ENCODE measurements at regions not wholly inside any gene's neighbourhood (a gene's known extent, or its start where the extent isn't known, plus 50 kb on each side); places are given as distances from the start of the nearest gene placed in this dataset.
"Not testable (repeated sequence)": the region's sequence is repeated elsewhere in the genome, so short reads cannot be mapped to it uniquely, and the experiment has no call there.

- Histone ChIP-seq H3K9me3 (no peaks in the 10 kb centered on the region), H3K4me3 (no peak overlapping the region), H3K36me3 (no peaks in the 10 kb centered on the region), H3K27me3 (no peaks in the 10 kb centered on the region)
- DNase-seq: no peak
Observed at GRCh38 chrX:145881175-145881995, 63.8 kb downstream of the SLITRK2 start.

DNA sequence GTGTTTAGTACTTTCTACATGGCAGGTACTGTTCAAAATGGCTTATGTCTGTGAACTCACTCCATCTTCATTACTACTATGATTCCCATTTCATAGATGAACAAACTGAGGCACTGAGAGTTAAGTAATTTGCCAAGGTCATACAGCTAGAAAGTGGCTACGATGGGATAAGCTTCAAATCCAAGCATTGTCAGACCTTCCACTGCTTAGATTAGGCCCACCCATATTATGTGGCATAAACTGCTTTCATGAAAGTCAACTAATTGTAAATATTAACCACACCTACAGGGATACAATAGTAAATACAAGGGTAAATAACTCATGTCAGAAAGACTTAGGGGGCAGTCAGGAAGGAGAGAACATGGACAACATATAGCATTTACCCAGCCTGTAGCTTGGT, 68.8 kb downstream of the SLITRK2 start:
- no peaks in the 10 kb centered on the region for H3K27me3 ChIP-seq
- DNase-seq: no peak
- H3K9me3 ChIP-seq: no peaks in the 10 kb centered on the region
- no peaks in the 10 kb centered on the region for H3K36me3 ChIP-seq
- H3K4me3 ChIP-seq: no peak overlapping the region

GRCh38 chrX:145910017-145910416, 92.4 kb downstream of the SLITRK2 start:
- no peaks in the 10 kb centered on the region for H3K36me3 ChIP-seq
- DNase-seq: no peak

DNA sequence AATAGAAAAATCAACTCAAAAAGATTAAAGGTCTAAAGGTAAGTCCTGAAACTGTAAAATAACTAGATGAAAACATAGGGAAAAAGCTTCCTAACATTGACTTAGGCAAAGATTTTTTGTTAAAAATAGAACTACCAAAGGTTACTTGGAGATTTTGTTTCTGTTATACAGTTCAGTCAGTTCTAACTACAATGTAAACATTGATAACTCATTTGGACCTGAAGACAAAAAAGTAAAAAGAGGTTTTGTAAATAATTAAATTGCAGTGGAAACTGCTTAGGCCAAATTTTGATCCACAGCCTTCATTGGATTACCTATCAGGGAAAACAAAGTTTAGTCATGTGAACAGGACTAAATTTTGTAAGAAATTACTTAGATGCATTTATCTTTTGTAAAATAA, 101.8 kb downstream of the SLITRK2 start:
- Histone ChIP-seq H3K4me3 (no peak overlapping the region), H3K36me3 (no peaks in the 10 kb centered on the region), H3K9me3 (no peaks in the 10 kb centered on the region), H3K27me3 (no peaks in the 10 kb centered on the region)
- no peak for DNase-seq

More at GRCh38 chrX:145910017-145910416, 92.4 kb downstream of the SLITRK2 start:
- Histone ChIP-seq H3K9me3 (no peaks in the 10 kb centered on the region), H3K27me3 (no peaks in the 10 kb centered on the region), H3K4me3 (no peak overlapping the region)

GRCh38 chrX:145923376-145923775, 105.7 kb downstream of the SLITRK2 start:
- Histone ChIP-seq H3K4me3 (no peak overlapping the region), H3K9me3 (no peaks in the 10 kb centered on the region), H3K27me3 (no peaks in the 10 kb centered on the region), H3K36me3 (no peaks in the 10 kb centered on the region)
- no peak for DNase-seq

- H3K9me3 ChIP-seq: no peaks in the 10 kb centered on the region
- H3K27me3 ChIP-seq: no peaks in the 10 kb centered on the region
- H3K4me3 ChIP-seq: no peak overlapping the region
- no peaks in the 10 kb centered on the region for H3K36me3 ChIP-seq
- DNase-seq: no peak
Observed at GRCh38 chrX:145936769-145937168, 119.1 kb downstream of the SLITRK2 start.

GRCh38 chrX:145949056-145949455, 131.4 kb downstream of the SLITRK2 start:
- no peak overlapping the region for H3K4me3 ChIP-seq
- DNase-seq: no peak

DNA sequence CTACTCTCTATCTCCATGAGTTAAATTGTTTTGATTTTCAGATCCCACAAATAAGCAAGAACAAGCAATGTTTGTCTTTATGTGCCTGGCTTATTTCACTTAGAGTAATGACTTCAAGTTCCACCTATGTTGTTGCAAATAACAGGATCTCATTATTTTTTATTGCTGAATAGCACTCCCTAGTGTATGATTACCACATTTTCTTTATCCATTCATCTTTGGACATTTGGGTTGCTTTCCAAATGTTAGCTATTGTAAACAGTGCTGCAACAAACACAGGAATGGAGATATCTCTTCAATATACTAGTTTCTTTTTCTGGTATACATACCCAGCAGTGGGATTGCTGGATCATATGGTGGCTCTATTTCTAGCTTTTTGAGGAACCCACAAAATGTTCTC, 136.0 kb downstream of the SLITRK2 start:
- DNase-seq: no peak
- H3K27me3 ChIP-seq: no peaks in the 10 kb centered on the region
- H3K36me3 ChIP-seq: no peaks in the 10 kb centered on the region
- H3K4me3 ChIP-seq: no peak overlapping the region
- no peaks in the 10 kb centered on the region for H3K9me3 ChIP-seq

More at GRCh38 chrX:145949056-145949455, 131.4 kb downstream of the SLITRK2 start:
- Histone ChIP-seq H3K27me3 (no peaks in the 10 kb centered on the region), H3K9me3 (no peaks in the 10 kb centered on the region), H3K36me3 (no peaks in the 10 kb centered on the region)

DNA sequence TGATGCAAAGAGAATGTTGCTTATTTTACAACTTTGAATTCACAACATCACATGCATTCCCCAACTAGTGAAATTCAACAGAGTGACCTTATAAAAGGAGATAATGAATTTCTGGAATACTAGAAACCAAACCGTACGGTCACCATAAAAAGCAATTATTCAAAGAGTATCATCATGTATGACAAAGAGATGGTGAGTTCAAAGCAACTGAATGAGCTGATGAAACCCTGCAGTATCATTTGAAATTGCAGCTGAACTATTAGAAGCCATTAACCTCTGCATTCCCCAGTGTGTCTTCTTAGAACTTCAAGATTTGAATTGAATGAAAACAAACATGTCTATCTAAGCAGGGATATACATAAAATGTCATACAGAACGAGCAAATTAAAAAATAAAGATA, 172.4 kb downstream of the SLITRK2 start:
- no peak overlapping the region for H3K4me3 ChIP-seq
- no peaks in the 10 kb centered on the region for H3K36me3 ChIP-seq
- no peak for DNase-seq
- no peaks in the 10 kb centered on the region for H3K9me3 ChIP-seq
- no peaks in the 10 kb centered on the region for H3K27me3 ChIP-seq

DNA sequence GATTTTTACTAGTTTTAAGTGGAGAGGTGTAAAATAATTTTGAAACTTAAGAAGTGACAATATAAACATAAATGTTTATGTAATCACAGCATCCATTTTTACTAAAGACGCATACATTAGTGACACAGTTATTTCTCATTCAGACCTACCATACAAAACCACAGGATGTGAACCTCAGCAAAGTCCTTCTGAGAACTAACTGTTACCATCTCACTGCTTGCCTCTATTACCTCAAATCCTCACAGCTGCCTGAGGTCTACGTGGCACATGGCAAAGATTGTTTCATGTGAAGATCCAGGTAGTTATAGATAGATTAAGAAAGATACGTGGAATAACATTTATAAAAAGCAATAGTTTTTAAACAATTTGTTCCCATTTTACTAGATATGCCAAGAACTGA, 189.0 kb downstream of the SLITRK2 start:
- H3K4me3 ChIP-seq: no peak overlapping the region
- no peak for DNase-seq
- no peaks in the 10 kb centered on the region for H3K27me3 ChIP-seq

GRCh38 chrX:146036000-146036399, 218.4 kb downstream of the SLITRK2 start:
- Histone ChIP-seq H3K9me3 (no peaks in the 10 kb centered on the region), H3K36me3 (no peaks in the 10 kb centered on the region), H3K4me3 (no peak overlapping the region), H3K27me3 (no peaks in the 10 kb centered on the region)
- no peak for DNase-seq

More for the DNA sequence above, 189.0 kb downstream of the SLITRK2 start:
- Histone ChIP-seq H3K9me3 (no peaks in the 10 kb centered on the region), H3K36me3 (no peaks in the 10 kb centered on the region)

GRCh38 chrX:146041741-146042140, 224.1 kb downstream of the SLITRK2 start:
- Histone ChIP-seq H3K9me3 (no peaks in the 10 kb centered on the region), H3K36me3 (no peaks in the 10 kb centered on the region), H3K27me3 (no peaks in the 10 kb centered on the region), H3K4me3 (no peak overlapping the region)
- DNase-seq: no peak

- DNase-seq, H3K36me3 ChIP-seq, H3K27me3 ChIP-seq, H3K4me3 ChIP-seq, H3K9me3 ChIP-seq: not testable (repeated sequence)
Observed at GRCh38 chrX:146046011-146046715, 228.5 kb downstream of the SLITRK2 start.

GRCh38 chrX:146049568-146049967, 231.9 kb downstream of the SLITRK2 start:
- DNase-seq, H3K36me3 ChIP-seq, H3K27me3 ChIP-seq, H3K9me3 ChIP-seq, H3K4me3 ChIP-seq: not testable (repeated sequence)

GRCh38 chrX:146054311-146054710, 236.7 kb downstream of the SLITRK2 start:
- DNase-seq: no peak
- Histone ChIP-seq H3K4me3 (no peak overlapping the region), H3K36me3 (no peaks in the 10 kb centered on the region), H3K27me3 (no peaks in the 10 kb centered on the region), H3K9me3 (no peaks in the 10 kb centered on the region)

DNA sequence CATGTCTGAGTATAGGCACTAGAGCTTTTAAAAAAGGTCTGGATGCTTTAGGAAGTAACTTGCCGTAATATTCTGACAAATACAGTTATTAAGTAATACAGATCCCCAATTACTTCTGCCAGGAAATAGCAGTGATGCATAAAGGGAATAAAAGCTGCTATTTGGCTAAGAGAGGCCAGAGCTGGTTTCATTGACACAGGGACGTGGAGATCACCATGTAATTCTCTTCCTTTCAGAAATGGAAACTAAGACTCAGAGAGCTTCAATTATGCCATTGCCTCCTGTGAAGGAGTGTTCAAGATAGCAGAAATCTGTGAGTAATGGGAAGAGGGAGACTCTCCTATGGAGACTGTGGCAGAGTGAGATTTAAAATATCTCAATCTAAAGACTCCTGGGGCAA, 238.1 kb downstream of the SLITRK2 start:
- H3K36me3 ChIP-seq: no peaks in the 10 kb centered on the region
- H3K9me3 ChIP-seq: no peaks in the 10 kb centered on the region
- no peaks in the 10 kb centered on the region for H3K27me3 ChIP-seq
- no peak overlapping the region for H3K4me3 ChIP-seq
- DNase-seq: no peak

DNA sequence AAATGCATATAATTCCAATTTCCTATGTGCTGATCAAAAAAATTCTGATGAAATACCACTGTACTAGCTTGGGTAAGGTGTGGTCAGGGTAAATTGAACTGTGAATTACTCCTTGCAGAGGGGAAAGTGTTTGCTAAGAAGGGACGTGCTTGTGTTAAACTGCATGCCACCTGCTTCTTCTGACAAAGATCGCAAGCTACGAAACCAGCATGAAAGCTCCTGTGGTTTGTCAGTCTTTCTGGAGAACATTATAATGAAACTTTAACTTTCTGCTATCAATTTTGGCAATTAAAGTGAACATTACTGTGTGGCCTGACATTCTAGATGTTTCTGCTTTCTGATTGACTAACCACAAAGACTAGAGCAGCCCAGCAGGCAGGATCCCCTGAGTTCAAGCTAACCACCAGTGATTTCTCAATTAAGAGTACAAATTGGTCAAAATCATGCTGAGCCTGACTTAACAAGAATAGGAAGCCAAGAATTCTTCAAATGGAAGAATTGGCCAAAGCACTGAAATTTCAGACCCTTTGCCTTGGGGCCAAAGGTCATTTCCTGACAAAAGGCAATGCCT, 239.0 kb downstream of the SLITRK2 start:
- Histone ChIP-seq H3K9me3 (no peaks in the 10 kb centered on the region), H3K27me3 (no peaks in the 10 kb centered on the region), H3K36me3 (no peaks in the 10 kb centered on the region), H3K4me3 (no peak overlapping the region)
- no peak for DNase-seq

All from MG63 (cell line).